RWPE2 (cell line): ENCODE measurements at regions not wholly inside any gene's neighbourhood (a gene's known extent, or its start where the extent isn't known, plus 50 kb on each side); places are given as distances from the start of the nearest gene placed in this dataset.

ENCODE experiments used
- ATAC-seq: fragments of 200-7000 bp; cut with Tn5 transposase; 3 replicates; pipeline ENCODE4 v1.9.1; 2021; ENCODE audit warnings: low read depth
- DNase-seq: peaks from one replicate; pipeline ENCODE4 v3.0.0-alpha.2; 2020; ENCODE audit warnings: low spot score
- H3K27ac ChIP-seq: fragments of 450-650 bp; 2 replicates; pipeline ENCODE4 v1.5.1; 2017; ENCODE audit warnings: mild to moderate bottlenecking; ENCODE audit not compliant: poor library complexity, severe bottlenecking
- H3K27me3 ChIP-seq: fragments of 250-450 bp; sonication (Bioruptor Pico); 2 replicates; pipeline ENCODE4 v1.5.1; 2021; ENCODE audit warnings: mild to moderate bottlenecking, moderate library complexity; ENCODE audit not compliant: insufficient read depth, poor library complexity, severe bottlenecking
- H3K36me3 ChIP-seq: fragments of 250-450 bp; sonication (Bioruptor Pico); 2 replicates; pipeline ENCODE4 v1.5.1; 2020; ENCODE audit warnings: low read depth, mild to moderate bottlenecking, moderate library complexity
- H3K4me1 ChIP-seq: fragments of 250-450 bp; sonication (Bioruptor Pico); 2 replicates; pipeline ENCODE4 v1.5.1; 2021; ENCODE audit warnings: mild to moderate bottlenecking, moderate library complexity; ENCODE audit not compliant: insufficient read depth, poor library complexity, severe bottlenecking
- H3K4me3 ChIP-seq: fragments of 250-450 bp; sonication (Bioruptor Pico); 2 replicates; pipeline ENCODE4 v1.5.1; 2021; ENCODE audit warnings: mild to moderate bottlenecking, moderate library complexity; ENCODE audit not compliant: severe bottlenecking
- H3K9me3 ChIP-seq: fragments of 250-450 bp; sonication (Bioruptor Pico); 2 replicates; pipeline ENCODE4 v1.5.1; 2021; ENCODE audit warnings: mild to moderate bottlenecking, moderate library complexity; ENCODE audit not compliant: severe bottlenecking
- TF ChIP-seq, protein P1 (sequence below): fragments of 450-650 bp; IDR thresholded peaks from one replicate; pipeline ENCODE4 v1.5.1; 2017; ENCODE audit warnings: mild to moderate bottlenecking, moderate library complexity; ENCODE audit not compliant: poor library complexity, severe bottlenecking

DNA sequence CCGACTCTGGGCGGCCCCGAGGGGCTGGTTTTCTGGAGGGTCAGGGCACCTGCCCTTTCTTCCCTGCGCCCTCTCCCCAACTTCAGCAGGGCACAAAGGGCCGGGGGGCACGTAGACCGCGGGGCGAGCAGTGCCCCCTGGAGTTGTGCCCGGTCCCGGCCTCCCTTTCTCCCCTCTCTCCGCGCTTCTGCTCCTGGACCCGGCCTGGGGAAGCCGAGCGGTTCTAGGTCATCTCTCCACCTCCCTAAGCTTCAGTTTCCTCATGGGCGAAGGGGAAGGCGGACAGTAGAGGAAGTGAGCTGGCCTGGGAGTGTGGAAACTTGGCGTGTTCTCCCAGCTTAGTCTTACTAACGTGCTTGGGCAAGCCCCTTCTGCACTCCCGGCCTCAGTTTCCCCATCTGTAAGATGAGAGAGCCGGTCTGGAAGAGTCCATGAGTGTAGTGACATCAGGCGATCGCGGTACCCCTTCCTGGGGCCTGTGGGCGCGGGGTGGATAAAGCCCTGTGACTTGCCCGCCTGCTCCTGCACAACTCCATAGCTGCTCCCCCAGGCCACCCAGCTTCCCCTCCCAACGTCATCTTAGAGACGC is 158.6 kb upstream of the PARP11 start:
- Histone ChIP-seq H3K4me3 (peak overlapping the region; percentile 19), H3K36me3 (no peaks in the 10 kb centered on the region), H3K4me1 (peaks cover 26% of the 10 kb centered on the region), H3K9me3 (no peaks in the 10 kb centered on the region), H3K27me3 (no peaks in the 10 kb centered on the region), H3K27ac (peak overlapping the region; percentile 96)
- ATAC-seq (peak; percentile 60), DNase-seq (peak; percentile 86)
- TF ChIP-seq, protein P1, sequence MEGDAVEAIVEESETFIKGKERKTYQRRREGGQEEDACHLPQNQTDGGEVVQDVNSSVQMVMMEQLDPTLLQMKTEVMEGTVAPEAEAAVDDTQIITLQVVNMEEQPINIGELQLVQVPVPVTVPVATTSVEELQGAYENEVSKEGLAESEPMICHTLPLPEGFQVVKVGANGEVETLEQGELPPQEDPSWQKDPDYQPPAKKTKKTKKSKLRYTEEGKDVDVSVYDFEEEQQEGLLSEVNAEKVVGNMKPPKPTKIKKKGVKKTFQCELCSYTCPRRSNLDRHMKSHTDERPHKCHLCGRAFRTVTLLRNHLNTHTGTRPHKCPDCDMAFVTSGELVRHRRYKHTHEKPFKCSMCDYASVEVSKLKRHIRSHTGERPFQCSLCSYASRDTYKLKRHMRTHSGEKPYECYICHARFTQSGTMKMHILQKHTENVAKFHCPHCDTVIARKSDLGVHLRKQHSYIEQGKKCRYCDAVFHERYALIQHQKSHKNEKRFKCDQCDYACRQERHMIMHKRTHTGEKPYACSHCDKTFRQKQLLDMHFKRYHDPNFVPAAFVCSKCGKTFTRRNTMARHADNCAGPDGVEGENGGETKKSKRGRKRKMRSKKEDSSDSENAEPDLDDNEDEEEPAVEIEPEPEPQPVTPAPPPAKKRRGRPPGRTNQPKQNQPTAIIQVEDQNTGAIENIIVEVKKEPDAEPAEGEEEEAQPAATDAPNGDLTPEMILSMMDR: no peak

DNA sequence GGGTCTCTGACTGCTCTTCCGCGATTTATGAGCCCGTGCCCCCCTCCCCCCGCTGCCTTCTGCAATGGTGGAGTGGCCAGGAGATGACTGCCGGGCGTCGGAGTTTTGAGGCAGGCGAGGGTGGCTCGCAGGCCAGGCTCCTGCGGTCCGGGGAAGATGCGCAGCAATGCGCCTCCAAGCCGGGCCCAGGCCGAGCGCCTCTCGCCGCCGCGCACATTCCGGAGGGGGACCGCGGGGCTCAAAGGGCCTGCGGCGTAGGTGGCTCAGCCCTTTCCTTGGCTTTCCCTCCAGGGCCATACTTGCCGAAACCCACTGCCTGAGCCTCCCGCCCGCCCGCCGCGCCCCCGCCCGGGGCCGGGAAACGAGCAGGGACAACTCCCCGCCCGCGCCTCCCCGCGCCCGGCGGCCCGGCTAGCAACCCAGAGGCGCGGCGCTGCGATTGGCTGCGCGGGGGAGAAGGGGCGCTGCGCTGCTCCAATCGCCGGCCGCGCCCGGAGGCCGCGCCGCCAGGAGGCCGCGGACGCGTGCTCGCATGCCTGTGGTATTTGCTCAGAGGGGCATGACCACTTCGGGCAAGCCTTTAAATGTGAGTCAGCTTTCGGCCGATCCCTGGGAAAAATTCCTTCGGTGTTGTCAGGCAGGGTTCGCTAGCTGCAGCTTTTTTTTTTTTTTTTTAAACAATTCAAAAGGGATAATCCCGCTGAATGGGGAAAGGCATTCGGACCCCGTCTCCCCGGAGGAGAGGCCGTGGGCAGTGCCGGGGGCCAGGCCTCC is 157.9 kb upstream of the PARP11 start:
- TF ChIP-seq, protein P1: no peak
- peak; percentile 91 for ATAC-seq
- peak overlapping the region; percentile 19 for H3K4me3 ChIP-seq

DNA sequence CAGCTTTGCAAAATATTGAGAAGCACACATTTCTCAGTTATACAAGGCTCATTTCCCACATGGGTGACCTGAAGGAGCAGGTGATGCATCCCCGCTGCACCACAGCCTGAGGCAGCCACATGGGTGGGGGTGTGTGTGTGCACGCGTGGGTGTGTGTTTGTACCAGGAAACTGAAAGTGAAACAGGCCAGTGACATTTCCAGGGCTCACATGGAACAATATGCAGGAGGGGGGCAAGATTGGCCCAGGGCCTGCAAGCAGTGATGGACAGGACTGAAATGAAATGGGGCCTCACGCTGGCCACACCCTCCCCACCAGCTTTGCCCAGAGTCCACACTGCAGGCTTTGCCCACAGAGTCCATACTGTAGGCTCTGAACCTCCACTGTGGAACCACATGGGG is 154.2 kb upstream of the PARP11 start:
- no peak for DNase-seq
- ATAC-seq: no peak

More for the DNA sequence above, 157.9 kb upstream of the PARP11 start:
- Histone ChIP-seq H3K27me3 (no peaks in the 10 kb centered on the region), H3K4me1 (peaks cover 25% of the 10 kb centered on the region), H3K36me3 (no peaks in the 10 kb centered on the region), H3K9me3 (no peaks in the 10 kb centered on the region), H3K27ac (peak overlapping the region; percentile 96)
- DNase-seq: peak; percentile 98

DNA sequence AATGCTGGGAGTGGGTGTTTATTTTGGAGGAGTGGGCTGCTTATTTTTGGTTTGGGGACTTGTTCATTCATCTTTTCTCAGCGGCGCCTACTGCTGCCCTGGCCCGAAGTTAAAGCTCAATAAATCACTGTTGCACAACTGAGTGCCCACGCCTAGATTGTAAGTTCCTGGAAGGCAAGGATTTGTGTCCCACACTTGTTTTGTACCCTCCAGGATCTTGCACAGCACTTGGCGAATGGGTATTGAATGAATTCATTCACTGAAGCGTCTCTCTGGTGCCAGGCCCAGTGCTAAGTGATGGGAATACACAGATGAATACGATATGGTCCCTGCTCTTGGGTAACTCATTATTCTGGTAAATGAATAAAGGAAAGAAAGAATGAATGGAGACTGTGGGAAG is 153.3 kb upstream of the PARP11 start:
- no peak for ATAC-seq
- Histone ChIP-seq H3K9me3 (no peaks in the 10 kb centered on the region), H3K4me3 (no peak overlapping the region), H3K27ac (no peak overlapping the region), H3K27me3 (no peaks in the 10 kb centered on the region), H3K4me1 (peaks cover 7% of the 10 kb centered on the region), H3K36me3 (no peaks in the 10 kb centered on the region)
- TF ChIP-seq, protein P1: no peak
- no peak for DNase-seq

More for the DNA sequence above, 154.2 kb upstream of the PARP11 start:
- no peaks in the 10 kb centered on the region for H3K36me3 ChIP-seq
- no peaks in the 10 kb centered on the region for H3K9me3 ChIP-seq
- H3K4me1 ChIP-seq: peaks cover 16% of the 10 kb centered on the region
- no peaks in the 10 kb centered on the region for H3K27me3 ChIP-seq
- TF ChIP-seq, protein P1: no peak
- H3K4me3 ChIP-seq: no peak overlapping the region
- no peak overlapping the region for H3K27ac ChIP-seq

DNA sequence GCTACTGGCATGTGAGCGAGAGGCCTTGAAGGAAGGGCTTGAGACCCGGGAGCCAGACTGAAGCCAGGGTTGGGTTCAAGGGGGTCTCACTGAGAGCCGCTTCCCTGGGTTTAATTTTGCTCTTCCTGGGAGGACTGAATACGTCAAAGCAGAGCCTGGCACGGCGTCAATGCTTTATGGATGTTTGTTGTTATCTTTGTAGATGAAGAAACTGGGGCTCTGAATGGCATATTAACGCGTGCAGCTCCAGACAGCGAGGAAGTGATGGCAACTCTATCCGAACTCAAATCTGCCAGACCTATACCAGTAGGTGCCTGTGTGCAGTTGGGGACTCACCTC is 152.8 kb upstream of the PARP11 start:
- no peaks in the 10 kb centered on the region for H3K9me3 ChIP-seq
- no peaks in the 10 kb centered on the region for H3K36me3 ChIP-seq
- TF ChIP-seq, protein P1: no peak
- H3K27ac ChIP-seq: no peak overlapping the region
- ATAC-seq (no peak), DNase-seq (no peak)
- no peaks in the 10 kb centered on the region for H3K27me3 ChIP-seq
- H3K4me3 ChIP-seq: no peak overlapping the region
- H3K4me1 ChIP-seq: peaks cover 7% of the 10 kb centered on the region
